Stimulated activated CD8-positive, alpha-beta memory T cell treated with anti-CD3 and anti-CD28 coated beads, Interleukin-7, amount 100 ng/mL, for 24 hours (primary cell): ENCODE measurements at regions not wholly inside any gene's neighbourhood (a gene's known extent, or its start where the extent isn't known, plus 50 kb on each side); places are given as distances from the start of the nearest gene placed in this dataset.

Experiments used
- DNase-seq: peaks from one replicate; pipeline ENCODE4 v3.0.0-alpha.2; 2020; ENCODE audit warnings: low read depth

- DNase-seq = no peak
These were observed 245.9 kb upstream of the LMCD1 start for GRCh38 chr3:8255725-8256124.

- DNase-seq = no peak
These were observed 245.1 kb upstream of the LMCD1 start for GRCh38 chr3:8256441-8257071.

GRCh38 chr3:8261018-8261417 lies 240.6 kb upstream of the LMCD1 start:
- no peak for DNase-seq

GRCh38 chr3:8266730-8267131 lies 234.9 kb upstream of the LMCD1 start:
- DNase-seq = no peak

GRCh38 chr3:8273479-8273878 lies 228.1 kb upstream of the LMCD1 start:
- DNase-seq = no peak

GRCh38 chr3:8276056-8276455 lies 225.6 kb upstream of the LMCD1 start:
- no peak for DNase-seq

GRCh38 chr3:8276506-8276905 lies 225.1 kb upstream of the LMCD1 start:
- no peak for DNase-seq

- no peak for DNase-seq
These were observed 223.2 kb upstream of the LMCD1 start for GRCh38 chr3:8278448-8278847.

- no peak for DNase-seq
These were observed 222.1 kb upstream of the LMCD1 start for GRCh38 chr3:8279476-8279875.

GRCh38 chr3:8279886-8280550 lies 221.6 kb upstream of the LMCD1 start:
- no peak for DNase-seq

- DNase-seq = no peak
These were observed 219.0 kb upstream of the LMCD1 start for GRCh38 chr3:8282541-8283165.

- no peak for DNase-seq
These were observed 218.4 kb upstream of the LMCD1 start for GRCh38 chr3:8283193-8283592.

- no peak for DNase-seq
These were observed 215.5 kb upstream of the LMCD1 start for GRCh38 chr3:8286086-8286485.

GRCh38 chr3:8286749-8287148 lies 214.9 kb upstream of the LMCD1 start:
- no peak for DNase-seq

- no peak for DNase-seq
These were observed 211.0 kb upstream of the LMCD1 start for GRCh38 chr3:8290611-8291010.

- no peak for DNase-seq
These were observed 205.2 kb upstream of the LMCD1 start for GRCh38 chr3:8296461-8296860.

- DNase-seq = no peak
These were observed 203.3 kb upstream of the LMCD1 start for GRCh38 chr3:8298021-8298954.

GRCh38 chr3:8301977-8302735 lies 199.5 kb upstream of the LMCD1 start:
- no peak for DNase-seq

- no peak for DNase-seq
These were observed 198.2 kb upstream of the LMCD1 start for GRCh38 chr3:8303466-8303865.

- no peak for DNase-seq
These were observed 196.3 kb upstream of the LMCD1 start for GRCh38 chr3:8305371-8305770.

GRCh38 chr3:8307545-8308110 lies 194.0 kb upstream of the LMCD1 start:
- no peak for DNase-seq
